Embryonic facial prominence (tissue), 1 donor: ENCODE measurements at regions not wholly inside any gene's neighbourhood (a gene's known extent, or its start where the extent isn't known, plus 50 kb on each side); places are given as distances from the start of the nearest gene placed in this dataset.
A peak's percentile ranks its signal among the peaks of the same experiment; 100 is the strongest.
"Not testable (repeated sequence)": the region's sequence is repeated elsewhere in the genome, so short reads cannot be mapped to it uniquely, and the experiment has no call there.

Experiments used
- DNase-seq: peaks from one replicate; pipeline ENCODE4 v3.0.0-alpha.2; 2016; ENCODE audit errors: extremely low spot score

- peak; percentile 35 for DNase-seq
These were observed 160.9 kb downstream of the SPTSSA start for GRCh38 chr14:34300882-34301734.

- DNase-seq: no peak
These were observed 161.7 kb downstream of the SPTSSA start for GRCh38 chr14:34300330-34300729.

- no peak for DNase-seq
These were observed 162.7 kb downstream of the SPTSSA start for GRCh38 chr14:34299360-34299759.

GRCh38 chr14:34297786-34298520, 164.1 kb downstream of the SPTSSA start:
- DNase-seq: no peak

- DNase-seq: no peak
These were observed 178.4 kb downstream of the SPTSSA start for GRCh38 chr14:34283590-34283989.

- no peak for DNase-seq
These were observed 184.8 kb downstream of the SPTSSA start for GRCh38 chr14:34277191-34277590.

GRCh38 chr14:34275530-34275929, 186.5 kb downstream of the SPTSSA start:
- no peak for DNase-seq

GRCh38 chr14:34275078-34275477, 187.0 kb downstream of the SPTSSA start:
- no peak for DNase-seq

GRCh38 chr14:34273716-34274115, 188.3 kb downstream of the SPTSSA start:
- not testable (repeated sequence) for DNase-seq

- DNase-seq: no peak
These were observed 191.7 kb downstream of the SPTSSA start for GRCh38 chr14:34270361-34270760.

GRCh38 chr14:34266344-34266743, 195.7 kb downstream of the SPTSSA start:
- no peak for DNase-seq

GRCh38 chr14:34262127-34262910, 199.7 kb downstream of the SPTSSA start:
- no peak for DNase-seq

- no peak for DNase-seq
These were observed 202.0 kb downstream of the SPTSSA start for GRCh38 chr14:34259996-34260395.

- DNase-seq: no peak
These were observed 203.7 kb downstream of the SPTSSA start for GRCh38 chr14:34258318-34258717.

GRCh38 chr14:34257505-34257904, 204.5 kb downstream of the SPTSSA start:
- DNase-seq: no peak

GRCh38 chr14:34256223-34256622, 205.8 kb downstream of the SPTSSA start:
- DNase-seq: no peak

GRCh38 chr14:34254571-34254970, 207.5 kb downstream of the SPTSSA start:
- no peak for DNase-seq

- no peak for DNase-seq
These were observed 208.0 kb downstream of the SPTSSA start for GRCh38 chr14:34254031-34254430.

- no peak for DNase-seq
These were observed 209.8 kb downstream of the SPTSSA start for GRCh38 chr14:34252227-34252626.

- no peak for DNase-seq
These were observed 210.4 kb downstream of the SPTSSA start for GRCh38 chr14:34251662-34252061.

GRCh38 chr14:34250959-34251358, 211.1 kb downstream of the SPTSSA start:
- no peak for DNase-seq

GRCh38 chr14:34247605-34248004, 214.4 kb downstream of the SPTSSA start:
- no peak for DNase-seq
